Mammary epithelial cell (primary cell): ENCODE measurements at regions not wholly inside any gene's neighbourhood (a gene's known extent, or its start where the extent isn't known, plus 50 kb on each side); places are given as distances from the start of the nearest gene placed in this dataset.
"Not testable (repeated sequence)": the region's sequence is repeated elsewhere in the genome, so short reads cannot be mapped to it uniquely, and the experiment has no call there.

Source experiments
- CTCF ChIP-seq, 2 donors: IDR thresholded peaks in 1 of 2; conservative IDR thresholded peaks in 1 of 2; 2 replicates each; pipeline ENCODE4 v1.5.1; 2011 to 2012; ENCODE audit warnings: inconsistent platforms in 2 of 2, low read length in 2 of 2, mild to moderate bottlenecking in 2 of 2, control low read depth in 1 of 2, low read depth in 1 of 2; ENCODE audit not compliant: insufficient read depth in 1 of 2; ENCODE audit errors: extremely low read depth in 1 of 2
- EZH2 ChIP-seq: IDR thresholded peaks from 2 replicates; pipeline ENCODE4 v1.6.1; 2012; ENCODE audit warnings: low read length, inconsistent platforms, borderline replicate concordance

GRCh38 chr9:41772541-41772940, 356.7 kb downstream of the CNTNAP3B start:
- not testable (repeated sequence) for TF ChIP-seq CTCF (conservative IDR thresholded peaks at IDR 0.05 in 1 of 2, IDR thresholded peaks at IDR 0.05 in 1 of 2; ENCODE audit: extremely low read depth in 1 of 2, insufficient read depth in 1 of 2, low read depth in 1 of 2, low read length in 2 of 2); EZH2
